ENCODE measurements at regions not wholly inside any gene's neighbourhood (a gene's known extent, or its start where the extent isn't known, plus 50 kb on each side); places are given as distances from the start of the nearest gene placed in this dataset.

DNA sequence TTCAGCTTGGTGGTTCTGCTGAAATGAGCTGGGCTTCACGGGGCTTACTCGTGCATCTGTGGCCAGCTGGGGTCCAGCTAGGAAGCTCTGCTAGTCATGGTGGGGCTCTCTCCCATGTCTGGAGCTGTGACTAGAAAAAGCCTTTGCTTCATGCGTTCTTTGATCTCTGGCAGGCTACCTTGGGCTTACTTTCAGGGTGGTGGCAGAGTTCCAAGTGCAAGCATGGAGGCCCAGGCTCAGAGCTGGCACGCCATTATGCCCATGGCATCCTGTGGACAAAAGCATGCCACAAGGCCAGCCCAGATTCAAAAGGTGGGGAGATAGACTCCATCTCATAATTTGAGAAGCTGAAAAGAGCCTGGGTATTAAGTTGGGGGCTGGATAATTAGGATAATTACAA lies 55.4 kb upstream of the GBA3 start:
- Mint-ChIP-seq H3K9me3 (peaks cover 10% of the 10 kb centered on the region), H3K27ac (no peak overlapping the region), H3K27me3 (no peaks in the 10 kb centered on the region), H3K4me1 (no peaks in the 10 kb centered on the region), H3K36me3 (ENCODE audit: low read depth) (no peaks in the 10 kb centered on the region), H3K4me3 (no peak overlapping the region)
- POLR2A ChIA-PET, result no interaction called here
- CTCF ChIA-PET, result interaction anchor here (0.6 kb wide), 1 partner anchor 668 kb away, joined by 4 read pairs; no protein-coding TSS in a partner anchor
- DNase-seq, result no peak
